Stimulated activated CD8-positive, alpha-beta memory T cell treated with anti-CD3 and anti-CD28 coated beads, Interleukin-15, amount 100 ng/mL, for 4 hours (primary cell): ENCODE measurements at regions not wholly inside any gene's neighbourhood (a gene's known extent, or its start where the extent isn't known, plus 50 kb on each side); places are given as distances from the start of the nearest gene placed in this dataset.

Source experiments
- DNase-seq, 2 donors: peaks; one replicate each; pipeline ENCODE4 v3.0.0-alpha.2; 2020; ENCODE audit warnings: low read depth in 2 of 2

DNA sequence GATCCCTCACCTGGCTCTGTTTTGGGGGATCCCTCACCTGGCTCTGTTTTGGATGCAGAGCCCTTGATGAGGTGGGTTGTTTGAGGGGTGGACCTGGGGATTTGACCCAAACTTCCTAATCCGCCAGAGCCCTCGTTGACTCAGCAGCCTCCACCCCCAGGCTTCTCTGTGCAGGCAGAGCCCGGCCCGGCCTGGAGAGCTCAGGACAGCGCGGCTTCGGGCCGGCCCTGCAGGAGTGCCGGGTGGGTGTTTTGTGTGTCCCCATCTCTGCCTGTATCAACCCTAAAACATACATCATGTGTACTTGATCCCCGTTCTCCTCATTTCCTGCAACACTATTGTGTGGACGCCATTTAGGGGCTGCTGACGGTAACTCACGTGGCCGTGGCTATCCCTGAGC is 124.2 kb downstream of the SIK1 start:
- no peak for DNase-seq

DNA sequence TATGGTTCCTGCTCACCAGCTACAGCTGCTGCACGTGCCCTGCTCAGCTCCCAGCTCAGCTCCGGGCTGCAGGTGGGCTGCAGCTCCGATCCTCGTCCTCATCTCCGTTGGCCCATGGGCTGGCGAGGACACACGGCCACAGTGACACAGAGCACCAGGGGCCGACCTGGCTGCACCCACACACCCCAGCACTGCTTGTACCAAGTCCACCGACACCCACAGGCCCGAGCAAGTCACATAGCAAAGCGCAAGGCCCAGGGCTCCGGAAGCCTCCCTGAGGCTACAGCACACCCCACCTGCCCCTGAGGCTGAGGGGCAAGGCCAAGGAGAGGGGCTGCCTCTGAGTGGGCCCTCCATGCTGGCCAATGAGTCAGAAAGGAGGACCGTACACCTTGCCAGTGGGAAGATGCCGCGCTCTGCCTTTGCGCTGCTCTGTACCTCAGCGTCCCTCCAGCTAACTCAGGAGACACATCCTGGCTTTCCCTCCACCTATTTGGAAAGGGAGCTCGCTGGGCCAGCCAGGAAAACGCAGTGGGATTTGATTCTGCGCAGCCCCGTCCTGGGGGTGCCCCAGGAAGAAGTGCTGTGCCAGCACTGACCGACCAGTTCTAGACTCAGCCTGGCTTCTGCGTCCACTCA is 124.8 kb downstream of the SIK1 start:
- no peak for DNase-seq

DNA sequence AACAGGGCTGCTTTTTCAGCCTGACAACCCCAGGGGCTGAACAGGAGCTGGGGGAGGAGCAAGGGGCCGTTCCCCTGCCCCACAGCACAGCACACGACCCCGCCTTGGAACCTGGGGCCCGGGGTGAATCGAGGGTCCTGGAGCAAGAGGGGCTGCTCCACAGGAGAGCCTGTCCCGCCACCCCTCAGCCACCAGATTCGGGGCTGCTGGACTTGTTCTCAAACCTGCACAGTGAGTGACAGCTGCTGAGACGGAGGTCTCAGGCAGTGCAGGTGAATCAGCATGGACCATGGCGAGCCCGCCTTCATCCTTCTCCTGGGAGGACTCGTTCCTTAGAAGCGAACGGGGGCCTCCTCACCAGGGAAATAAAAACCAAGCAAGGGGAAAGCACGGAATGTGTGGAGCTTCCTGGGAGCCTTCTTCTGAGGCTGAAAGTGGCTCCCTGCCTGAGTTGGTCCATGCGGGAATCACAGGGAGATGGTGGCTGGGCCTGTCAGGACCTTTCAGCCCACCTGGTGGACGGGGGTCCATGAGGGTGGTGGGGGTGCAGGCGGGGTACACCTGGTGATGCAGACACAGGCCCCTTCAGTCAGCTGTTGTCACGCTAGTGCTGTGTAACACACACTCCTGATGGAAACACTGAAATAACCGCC is 125.4 kb downstream of the SIK1 start:
- no peak for DNase-seq

DNA sequence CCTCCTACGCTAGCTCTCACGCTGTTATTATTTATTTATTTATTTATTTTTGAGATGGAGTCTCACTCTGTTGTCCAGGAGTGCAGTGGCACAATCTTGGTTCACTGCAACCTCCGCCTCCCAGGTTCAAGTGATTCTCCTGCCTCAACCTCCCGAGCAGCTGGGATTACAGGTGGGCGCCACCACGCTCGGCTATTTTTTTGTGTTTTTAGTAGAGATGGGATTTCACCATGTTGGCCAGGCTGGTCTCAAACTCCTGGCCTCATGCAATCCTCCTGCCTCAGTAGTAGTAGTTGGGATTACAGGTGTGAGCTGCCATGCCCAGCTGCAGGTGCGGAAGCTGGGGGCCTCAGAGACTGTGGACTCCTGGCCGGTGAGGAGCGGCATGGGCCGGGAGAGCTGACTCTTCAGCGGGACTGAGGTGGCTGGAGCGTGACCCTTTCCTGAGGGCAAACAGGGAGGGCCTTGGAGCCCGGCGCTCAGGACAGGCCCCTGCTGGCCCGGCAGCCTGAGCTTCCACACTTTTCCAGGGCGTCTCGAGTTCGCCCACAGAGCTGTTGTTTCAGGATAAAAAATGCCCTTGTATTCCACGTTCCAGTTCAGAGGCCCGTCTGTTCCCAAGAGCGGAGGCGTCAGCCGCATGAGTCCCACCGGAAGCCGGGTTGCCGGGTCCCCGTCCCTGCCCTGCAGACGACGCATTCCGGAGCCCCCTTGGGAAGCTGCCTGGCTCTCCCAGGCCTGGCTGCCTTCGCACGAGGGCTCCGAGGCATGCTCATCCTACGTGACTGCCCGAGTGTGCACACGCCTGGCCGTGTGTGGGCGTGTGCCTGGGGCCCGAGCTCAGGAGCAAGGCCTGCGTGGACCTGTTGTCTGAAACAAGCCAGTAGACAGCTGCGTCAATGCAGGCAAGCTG is 126.2 kb downstream of the SIK1 start:
- DNase-seq, result no peak

- DNase-seq, result no peak
Observed at GRCh38 chr21:43299441-43300277, 127.3 kb downstream of the SIK1 start.

GRCh38 chr21:43298546-43299440 is 128.1 kb downstream of the SIK1 start:
- DNase-seq, result no peak

GRCh38 chr21:43297989-43298388 is 128.9 kb downstream of the SIK1 start:
- DNase-seq, result no peak

- no peak for DNase-seq
Observed at GRCh38 chr21:43297391-43297981, 128.7 kb downstream of the CRYAA start.

DNA sequence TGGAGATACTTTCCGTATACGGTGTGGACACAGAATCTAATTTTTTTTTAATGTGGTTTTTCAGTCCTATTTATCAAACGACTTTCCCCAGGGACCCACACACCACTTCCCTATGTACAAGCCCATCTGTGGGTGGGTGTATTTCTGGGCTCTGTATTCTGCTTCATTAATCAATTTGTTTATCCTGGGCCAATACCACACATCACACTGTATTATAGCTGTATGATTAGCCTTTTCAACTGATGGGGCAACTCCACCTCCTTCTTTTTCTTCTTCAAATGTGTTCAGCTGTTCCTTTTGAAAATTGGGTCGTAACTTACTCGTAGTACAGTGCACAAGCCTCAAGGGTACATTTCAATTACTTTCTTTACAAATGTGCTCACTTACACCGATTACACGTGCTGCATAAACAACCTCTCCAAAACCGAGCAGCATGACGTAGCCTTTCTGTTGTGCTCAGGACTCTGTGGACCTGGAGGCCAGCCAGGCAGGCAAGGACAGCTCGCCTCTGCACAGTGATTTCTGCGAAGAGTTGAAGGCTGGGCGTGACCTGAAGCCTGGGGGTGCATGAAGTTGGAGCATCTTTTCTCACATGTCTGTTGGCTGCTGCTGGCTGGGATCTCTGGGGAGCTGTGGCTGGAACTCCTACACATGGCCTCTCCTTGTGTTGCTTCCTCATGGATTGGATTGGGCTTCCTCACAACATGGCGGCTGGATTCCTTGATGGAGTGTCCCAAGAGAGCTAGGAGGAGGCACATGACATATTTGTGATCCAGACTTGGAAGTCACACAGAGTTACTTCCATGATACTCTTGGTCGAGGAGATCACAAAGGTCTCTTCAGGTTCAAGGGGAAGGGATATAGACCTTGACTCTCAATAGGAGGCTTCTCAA is 126.5 kb downstream of the CRYAA start:
- DNase-seq, result no peak

DNA sequence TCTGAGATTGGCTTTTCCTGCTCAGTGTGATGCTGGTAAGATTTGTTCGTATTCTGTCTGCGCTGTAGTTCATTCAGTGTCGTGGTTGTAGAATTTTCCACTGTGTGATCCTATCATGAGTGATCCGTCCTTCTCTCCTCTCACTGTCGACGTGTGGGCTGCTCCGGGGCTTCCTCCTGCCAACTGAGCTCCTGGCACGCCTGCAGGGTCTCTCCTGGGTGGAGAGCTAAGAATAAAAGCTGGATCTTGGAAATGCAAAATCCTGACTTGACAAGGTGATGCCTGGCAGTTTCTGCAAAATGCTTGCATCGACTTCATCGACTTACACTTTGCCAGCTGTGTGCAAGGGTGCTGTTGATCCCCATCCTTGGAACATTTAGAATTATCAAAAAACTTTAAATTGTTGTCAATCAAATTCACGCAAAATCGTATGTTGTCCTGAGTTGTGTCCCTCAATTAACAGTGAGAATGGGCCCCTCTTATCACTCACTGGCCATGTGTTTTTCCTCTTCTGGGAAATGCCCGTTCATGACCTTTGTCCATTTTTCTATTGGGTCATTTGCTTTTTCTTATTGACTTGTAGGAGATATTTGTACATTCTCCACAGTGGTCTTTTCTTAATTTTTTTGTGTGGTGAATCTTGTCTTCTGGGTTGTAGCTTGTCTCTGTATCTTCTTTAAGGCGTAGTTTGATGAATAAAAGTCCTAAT is 125.5 kb downstream of the CRYAA start:
- no peak for DNase-seq

DNA sequence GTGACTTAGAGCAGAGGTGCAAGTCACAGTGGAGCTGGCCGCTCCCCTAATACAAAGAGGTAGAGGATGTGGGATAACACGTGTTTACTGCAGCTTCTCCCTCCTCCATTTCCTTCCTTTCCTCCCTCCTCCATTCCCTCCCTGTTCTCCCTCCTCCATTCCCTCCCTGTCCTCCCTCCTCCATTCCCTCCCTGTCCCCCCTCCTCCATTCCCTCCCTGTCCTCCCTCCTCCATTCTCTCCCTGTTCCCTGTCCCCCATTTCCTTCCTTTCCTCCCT is 124.0 kb downstream of the CRYAA start:
- DNase-seq, result no peak

GRCh38 chr21:43292041-43292865 is 123.4 kb downstream of the CRYAA start:
- no peak for DNase-seq

DNA sequence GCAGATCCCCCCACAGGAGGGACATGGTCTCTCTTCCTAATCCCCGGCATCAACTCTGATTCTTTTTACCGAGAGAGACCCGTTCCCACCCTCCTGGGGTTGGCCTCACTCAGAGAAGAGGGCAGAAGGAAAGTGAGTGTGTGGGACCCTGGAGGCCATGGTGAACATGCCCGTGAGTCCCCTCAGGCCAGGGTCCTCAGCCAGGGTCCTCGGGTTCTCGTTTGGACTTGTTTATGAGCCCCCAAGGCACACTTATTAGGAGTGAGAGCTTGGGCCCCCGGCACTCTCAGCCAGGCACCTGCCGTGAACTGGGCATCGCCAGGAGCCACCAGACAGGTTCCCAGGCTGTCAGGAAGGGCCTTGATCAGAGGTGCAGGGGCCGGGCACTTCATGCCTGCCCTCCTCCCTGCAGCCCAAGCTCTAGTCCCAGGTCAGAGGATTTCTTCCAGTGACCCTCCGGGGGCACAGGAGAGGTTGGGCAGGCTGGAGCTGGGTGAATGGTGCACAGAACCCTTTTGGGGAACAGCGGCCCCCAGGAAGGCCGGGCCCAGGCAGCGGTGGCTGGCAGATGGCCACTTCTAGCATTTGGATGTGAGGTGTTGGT is 122.6 kb downstream of the CRYAA start:
- DNase-seq, result no peak

DNA sequence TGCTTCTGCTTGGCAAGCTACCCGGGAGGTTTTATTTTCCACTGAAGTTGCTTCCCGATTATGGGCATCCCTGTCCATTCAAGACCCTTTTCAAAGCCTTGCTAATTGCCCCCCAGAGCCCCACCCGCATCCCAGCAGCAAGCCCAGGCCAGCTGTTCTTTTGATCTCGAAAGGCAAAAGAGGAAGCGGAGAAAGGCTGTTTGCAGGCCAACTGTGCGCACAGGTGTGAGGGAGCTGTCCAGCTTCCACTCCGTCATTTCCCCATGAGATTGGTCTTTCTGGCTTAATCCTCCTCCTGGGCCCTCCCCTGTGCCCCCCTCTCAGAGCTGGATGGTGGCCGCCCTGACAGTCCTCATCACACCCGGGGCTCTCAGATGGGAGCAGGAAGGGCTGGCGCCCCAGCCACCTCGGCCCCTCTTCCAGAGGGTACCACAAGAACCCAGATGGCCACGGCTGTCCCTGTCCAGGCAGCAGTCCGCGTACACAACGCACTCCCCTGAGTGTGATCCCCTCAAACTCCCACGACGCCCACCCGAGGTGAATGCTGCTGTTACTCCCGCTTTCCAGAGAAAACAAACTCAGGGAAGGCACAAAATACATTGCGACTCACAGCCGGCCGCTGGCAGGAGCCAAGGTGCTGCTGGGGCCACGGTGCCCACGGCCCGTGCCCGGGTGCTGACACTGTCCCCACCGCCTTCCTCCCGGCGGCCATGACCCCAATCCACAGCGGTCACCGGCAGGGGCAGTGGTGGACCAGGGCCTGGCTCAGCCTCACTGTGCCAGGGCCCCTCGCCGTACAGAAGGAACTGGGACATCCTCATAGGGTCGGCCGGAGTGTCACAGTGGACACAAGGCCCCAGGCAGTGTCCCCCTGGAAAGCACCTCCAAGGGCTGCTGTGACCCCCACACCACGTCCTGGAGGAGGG is 121.9 kb downstream of the CRYAA start:
- no peak for DNase-seq

GRCh38 chr21:43289966-43290365 is 121.2 kb downstream of the CRYAA start:
- DNase-seq, result no peak

DNA sequence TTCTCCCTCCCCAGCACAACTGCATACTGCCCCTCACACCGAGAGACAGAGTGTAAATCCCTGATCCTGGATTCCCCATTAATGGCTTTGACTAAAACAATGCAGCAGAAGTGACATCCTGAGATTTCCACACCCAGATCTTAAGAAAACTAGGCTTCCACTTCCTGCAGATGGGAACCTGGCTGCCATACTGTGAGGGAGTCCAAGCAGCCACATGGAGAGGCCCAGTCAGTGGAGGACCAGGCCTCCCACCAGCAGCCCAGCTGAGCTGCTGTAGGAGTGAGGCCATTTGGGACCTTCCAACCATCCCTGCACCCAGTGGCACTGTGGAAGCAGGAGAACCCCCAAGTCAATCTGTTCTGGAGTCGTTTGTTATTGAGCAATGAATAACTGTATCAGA is 120.6 kb downstream of the CRYAA start:
- DNase-seq, result no peak
